RWPE1 (cell line): ENCODE measurements at regions not wholly inside any gene's neighbourhood (a gene's known extent, or its start where the extent isn't known, plus 50 kb on each side); places are given as distances from the start of the nearest gene placed in this dataset.

ENCODE experiments used
- CTCF ChIA-PET: fragments of 350-600 bp; sonication (Branson Sonifier 250); formaldehyde crosslinking; extraction: SDS; loops from one replicate; lab custom pipeline; 2021; lab: Yijun Ruan, JAX
- POLR2A ChIA-PET: fragments of 400-600 bp; formaldehyde crosslinking; extraction: SDS; loops from one replicate; lab custom pipeline; 2020; ENCODE audit warnings: antibody characterized with exemption; ENCODE audit not compliant: low non-redundant PET; lab: Yijun Ruan, JAX
- DNase-seq: peaks from one replicate; pipeline ENCODE4 v3.0.0; 2012; ENCODE audit warnings: low spot score
- H3K27ac ChIP-seq: fragments of 450-650 bp; 2 replicates; pipeline ENCODE4 v1.5.1; 2017
- CTCF ChIP-seq: fragments of 450-650 bp; conservative IDR thresholded peaks from 2 replicates; pipeline ENCODE4 v1.5.1; 2017; ENCODE audit warnings: low read depth, mild to moderate bottlenecking

DNA sequence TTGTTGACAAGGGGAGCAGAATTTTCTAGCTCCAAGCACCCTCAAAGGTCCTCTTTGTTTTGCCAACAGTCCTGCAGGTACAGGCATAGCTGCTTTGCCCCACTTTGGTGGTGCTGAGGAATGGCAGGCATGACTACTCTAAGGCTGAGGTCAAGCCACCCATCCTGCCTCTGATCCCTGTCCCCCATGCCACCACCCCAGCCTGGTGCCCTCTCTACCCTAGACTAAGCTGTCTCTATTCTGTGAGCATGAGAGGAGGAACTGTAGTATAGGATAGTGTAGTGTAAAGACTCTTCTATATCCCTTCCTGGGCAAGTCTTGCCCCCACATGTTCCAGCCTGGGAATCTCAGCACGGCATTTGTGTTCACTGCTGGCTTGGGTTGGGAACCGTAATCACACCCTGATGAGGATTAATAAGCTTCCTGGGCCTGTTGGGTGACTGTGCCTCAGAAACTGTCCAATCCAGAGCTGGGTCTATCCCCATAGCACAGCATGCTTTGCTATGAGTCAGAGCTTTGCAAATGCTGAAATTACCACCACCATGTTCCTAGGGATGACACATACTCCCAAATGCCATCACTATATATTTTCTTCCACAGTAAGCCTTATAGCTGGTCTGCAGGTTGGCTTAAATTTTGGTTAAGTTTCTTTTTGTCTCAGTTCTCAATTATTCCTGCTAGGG is 105.7 kb upstream of the PPP2R5A start:
- no peak for TF ChIP-seq CTCF
- ChIA-PET CTCF (interaction anchor here (0.6 kb wide), 3 partner anchors 10 to 160 kb away, joined by 3 to 5 read pairs (median 5); no protein-coding TSS in a partner anchor), POLR2A (interaction anchor here (0.6 kb wide), 1 partner anchor 32 kb away, joined by 4 read pairs; no protein-coding TSS in a partner anchor)
- H3K27ac ChIP-seq: peak overlapping the region; percentile 90
- DNase-seq: peak; percentile 95

GRCh38 chr1:212181015-212181882 is 104.0 kb upstream of the PPP2R5A start:
- POLR2A ChIA-PET: no interaction called here

GRCh38 chr1:212182171-212182570 is 103.0 kb upstream of the PPP2R5A start:
- no peak for DNase-seq
- CTCF ChIA-PET: no interaction called here
- H3K27ac ChIP-seq: no peak overlapping the region
- TF ChIP-seq CTCF: no peak
- POLR2A ChIA-PET: no interaction called here

More at GRCh38 chr1:212181015-212181882, 104.0 kb upstream of the PPP2R5A start:
- no peak overlapping the region for H3K27ac ChIP-seq
- DNase-seq: no peak
- CTCF ChIA-PET: no interaction called here
- TF ChIP-seq CTCF: no peak

DNA sequence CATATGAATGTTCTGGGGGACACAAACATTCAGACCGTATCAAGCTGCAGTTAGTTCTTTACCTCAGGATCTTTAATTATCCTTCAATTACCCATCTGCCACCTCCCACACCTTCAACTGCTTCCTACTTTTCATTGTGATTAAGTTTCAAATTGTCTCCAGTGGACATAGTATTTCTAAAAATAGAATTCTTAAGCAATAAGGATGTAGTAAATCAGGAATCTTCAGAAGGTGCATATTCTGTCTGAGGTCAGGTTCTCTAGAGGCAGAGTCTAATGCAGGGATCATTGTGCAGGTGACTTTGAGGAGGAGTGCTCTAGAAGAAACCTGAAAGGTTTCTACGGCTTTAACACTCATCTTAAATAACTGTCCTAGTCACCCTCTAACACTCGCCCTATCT is 102.6 kb upstream of the PPP2R5A start:
- ChIA-PET POLR2A (no interaction called here), CTCF (no interaction called here)
- DNase-seq: no peak
- no peak for TF ChIP-seq CTCF
- H3K27ac ChIP-seq: no peak overlapping the region

- no peak for TF ChIP-seq CTCF
- CTCF ChIA-PET: no interaction called here
- POLR2A ChIA-PET: no interaction called here
- no peak overlapping the region for H3K27ac ChIP-seq
- no peak for DNase-seq
Observed at GRCh38 chr1:212186427-212187207, 98.6 kb upstream of the PPP2R5A start.
